Dermis blood vessel endothelial cell (primary cell): ENCODE measurements at regions not wholly inside any gene's neighbourhood (a gene's known extent, or its start where the extent isn't known, plus 50 kb on each side); places are given as distances from the start of the nearest gene placed in this dataset.
"Not testable (repeated sequence)": the region's sequence is repeated elsewhere in the genome, so short reads cannot be mapped to it uniquely, and the experiment has no call there.

Experiments used
- DNase-seq: peaks from one replicate; pipeline ENCODE4 v3.0.0; 2010

DNA sequence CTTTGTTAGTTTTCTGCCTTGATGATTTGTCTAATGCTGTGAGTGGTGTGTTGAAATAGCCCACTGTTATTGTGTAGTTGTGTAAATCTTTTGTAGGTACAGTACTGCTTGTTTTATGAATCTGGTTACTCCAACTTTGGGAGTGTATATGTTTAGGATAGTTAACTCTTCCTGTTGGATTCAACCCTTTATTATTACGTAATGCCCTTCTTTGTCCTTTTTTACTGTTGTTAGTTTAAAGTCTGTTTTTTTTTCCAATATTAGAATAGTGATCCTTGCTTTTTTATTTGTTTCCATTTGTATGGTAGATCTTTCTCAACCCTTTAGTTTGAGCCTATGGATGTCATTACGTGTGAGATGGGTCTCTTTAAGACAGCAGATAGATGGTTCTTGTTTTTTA, 261.5 kb upstream of the CDH2 start:
- no peak for DNase-seq

DNA sequence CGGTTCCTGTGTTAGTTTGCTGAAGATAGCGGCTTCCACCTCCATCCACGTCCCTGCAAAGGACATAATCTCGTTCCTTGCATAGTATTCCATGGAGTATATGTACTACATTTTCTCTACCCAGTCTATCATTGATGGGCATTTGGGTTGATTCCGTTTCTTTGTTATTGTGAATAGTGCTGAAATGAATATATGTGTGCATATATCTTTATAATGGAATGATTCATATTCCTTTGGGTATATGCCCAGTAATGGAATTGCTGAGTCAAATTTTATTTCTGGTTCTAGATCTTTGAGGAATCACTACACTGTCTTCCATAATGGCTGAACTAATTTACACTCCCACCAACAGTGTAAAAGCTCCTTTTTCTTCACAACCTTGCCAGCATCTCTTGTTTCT, 255.4 kb upstream of the CDH2 start:
- DNase-seq = peak; percentile 8

DNA sequence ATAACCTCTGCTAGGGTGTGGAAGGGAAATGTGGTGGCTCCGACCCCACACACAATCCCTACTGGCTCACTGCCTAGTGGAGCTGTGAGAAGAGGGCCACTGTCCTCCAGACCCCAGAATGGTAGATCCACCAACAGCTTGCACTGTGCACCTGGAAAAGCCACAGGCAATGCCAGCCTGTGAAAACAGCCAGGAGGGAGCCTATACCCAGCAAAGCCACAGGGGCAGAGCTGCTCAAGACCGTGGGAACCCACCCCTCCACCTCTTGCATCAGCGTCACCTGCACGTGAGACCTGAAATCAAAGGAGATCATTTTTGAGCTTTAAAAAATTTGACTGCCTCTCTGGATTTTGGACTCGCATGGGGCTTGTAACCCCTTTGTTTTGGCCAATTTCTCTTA, 249.0 kb upstream of the CDH2 start:
- no peak for DNase-seq

DNA sequence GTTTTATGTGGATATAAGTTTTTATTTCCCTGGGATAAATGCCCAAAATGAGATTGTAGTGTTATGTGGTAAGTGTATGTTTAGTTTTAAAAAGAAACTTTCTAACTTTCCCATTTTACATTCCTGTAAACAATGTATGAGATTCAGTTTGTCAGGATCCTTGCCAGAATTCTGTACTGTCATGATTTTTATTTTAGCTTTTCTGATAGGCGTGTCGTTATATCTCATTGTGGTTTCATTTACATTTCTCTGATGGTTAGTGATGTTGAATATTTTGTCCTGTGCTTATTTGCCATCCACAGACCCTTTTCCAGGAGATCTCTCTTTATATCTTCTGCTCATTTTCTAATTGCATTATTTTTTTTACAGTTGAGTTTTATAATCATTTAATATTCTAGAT, 245.6 kb upstream of the CDH2 start:
- no peak for DNase-seq

DNA sequence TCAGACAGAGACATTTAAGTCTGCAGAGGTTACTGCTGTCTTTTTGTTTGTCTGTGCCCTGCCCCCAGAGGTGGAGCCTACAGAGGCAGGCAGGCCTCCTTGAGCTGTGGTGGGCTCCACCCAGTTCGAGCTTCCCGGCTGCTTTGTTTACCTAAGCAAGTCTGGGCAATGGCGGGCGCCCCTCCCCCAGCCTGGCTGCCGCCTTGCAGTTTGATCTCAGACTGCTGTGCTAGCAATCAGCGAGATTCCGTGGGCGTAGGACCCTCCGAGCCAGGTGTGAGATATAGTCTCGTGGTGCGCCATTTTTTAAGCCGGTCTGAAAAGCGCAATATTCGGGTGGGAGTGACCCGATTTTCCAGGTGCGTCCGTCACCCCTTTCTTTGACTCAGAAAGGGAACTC, 245.0 kb upstream of the CDH2 start:
- DNase-seq = not testable (repeated sequence)

DNA sequence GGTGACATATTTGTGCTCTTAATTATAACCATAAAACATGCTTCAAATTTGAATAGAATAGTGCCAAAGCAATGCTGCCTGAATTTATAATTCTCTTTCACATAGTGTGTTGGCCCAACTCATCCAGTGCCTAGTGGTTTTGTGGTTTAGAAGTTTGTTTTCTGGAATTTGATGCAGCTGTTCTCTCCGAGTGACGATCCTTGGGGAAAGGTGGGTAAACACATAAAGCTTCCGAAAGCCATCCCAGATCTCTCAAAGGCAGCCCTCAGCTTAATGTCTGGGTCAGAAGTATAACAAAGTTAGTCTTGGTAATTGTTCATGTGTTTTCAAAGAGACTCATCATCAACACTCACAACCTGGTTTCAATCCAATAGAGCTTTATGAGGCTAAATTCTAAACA, 235.6 kb upstream of the CDH2 start:
- no peak for DNase-seq

DNA sequence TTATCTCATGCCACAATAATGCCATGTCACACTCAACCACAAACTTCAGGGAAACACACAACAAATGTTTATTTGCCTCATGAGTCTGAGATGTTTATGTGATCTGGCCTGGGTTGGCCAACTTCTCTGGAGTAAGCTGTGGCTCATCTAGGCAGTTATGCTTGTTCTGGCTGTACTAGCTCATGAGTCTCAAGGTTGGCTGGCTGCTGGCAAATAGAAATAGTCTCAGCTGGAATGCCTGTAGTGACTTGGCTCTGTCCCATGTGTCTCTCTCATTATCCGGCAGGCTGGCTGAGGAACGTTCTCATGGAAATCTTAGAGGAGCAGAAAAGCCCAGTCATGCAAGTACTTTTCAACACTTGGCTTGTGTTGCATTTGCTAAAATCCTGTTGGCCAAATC, 234.9 kb upstream of the CDH2 start:
- DNase-seq = no peak

DNA sequence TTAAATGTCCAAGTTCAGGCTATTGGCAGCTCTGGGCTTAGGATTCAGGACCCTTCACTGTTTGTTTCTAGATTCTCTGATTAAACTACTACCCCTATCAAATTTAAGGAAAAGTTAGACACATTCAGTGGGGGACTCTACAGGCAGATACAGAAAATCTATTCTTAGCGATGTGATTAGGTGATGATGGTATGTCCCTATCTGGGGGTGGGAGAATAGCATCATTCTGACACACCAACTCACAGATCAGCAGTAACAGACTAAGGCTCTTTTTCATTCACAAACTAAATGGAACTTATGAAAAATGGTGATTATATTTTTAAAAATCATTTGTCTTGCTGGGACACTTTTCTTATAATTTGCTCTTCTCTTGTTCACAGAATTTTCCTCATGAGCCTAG, 232.9 kb upstream of the CDH2 start:
- DNase-seq = no peak

DNA sequence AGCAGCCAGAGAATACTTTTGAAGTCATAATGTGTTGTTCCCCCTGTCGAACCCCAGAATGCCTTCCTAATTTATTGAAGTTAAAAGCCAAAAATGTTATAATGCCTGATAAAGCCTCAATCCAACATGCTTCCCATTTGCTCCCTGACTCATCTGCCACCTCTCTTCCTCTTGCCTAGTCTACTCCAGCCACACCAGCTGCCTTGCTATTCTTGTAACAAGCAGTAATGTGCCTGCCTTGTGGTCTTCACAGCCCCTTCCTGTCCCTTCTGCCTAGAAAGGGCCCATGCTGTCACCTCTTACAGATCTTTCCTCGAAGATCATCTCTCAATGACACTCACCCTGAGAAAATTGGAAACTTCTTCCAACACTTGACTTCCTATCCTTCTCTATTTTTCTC, 231.6 kb upstream of the CDH2 start:
- DNase-seq = no peak

DNA sequence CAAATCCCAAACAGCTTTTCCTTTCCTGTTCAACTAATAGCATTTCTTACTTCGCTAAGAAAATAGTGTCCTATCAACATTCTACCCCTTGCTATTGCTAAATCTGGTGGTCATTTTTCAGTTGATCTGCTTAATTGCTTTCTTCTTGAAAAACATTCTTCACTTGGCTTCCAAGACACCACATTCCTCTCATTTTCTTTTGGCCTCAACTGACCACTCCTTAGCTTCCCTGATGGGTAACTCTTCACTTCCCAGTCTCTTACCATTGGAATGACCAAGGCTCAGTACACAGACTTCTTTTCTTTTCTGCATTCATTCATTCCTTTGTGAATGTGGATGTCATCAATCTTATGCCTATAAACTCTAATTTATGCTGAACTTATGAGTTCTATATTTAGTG, 230.8 kb upstream of the CDH2 start:
- no peak for DNase-seq

DNA sequence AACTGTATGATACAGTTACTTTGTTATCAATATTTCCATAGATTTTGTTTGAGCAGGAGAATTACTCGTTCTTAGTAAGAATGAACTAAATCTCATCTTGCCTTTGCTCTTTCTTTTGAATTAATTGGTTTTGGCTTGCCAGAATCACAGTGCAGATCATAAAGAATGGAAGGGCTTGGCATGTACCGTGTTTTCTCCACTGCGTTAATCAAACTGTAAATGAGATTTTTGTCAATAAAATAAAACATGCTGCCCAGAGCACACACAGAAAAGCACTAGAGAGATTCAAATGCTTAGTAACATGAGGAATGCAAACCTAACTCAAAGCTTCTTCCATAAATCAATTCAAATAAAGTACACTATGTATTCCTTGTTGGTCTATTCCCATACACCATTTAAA, 229.6 kb upstream of the CDH2 start:
- DNase-seq = no peak

DNA sequence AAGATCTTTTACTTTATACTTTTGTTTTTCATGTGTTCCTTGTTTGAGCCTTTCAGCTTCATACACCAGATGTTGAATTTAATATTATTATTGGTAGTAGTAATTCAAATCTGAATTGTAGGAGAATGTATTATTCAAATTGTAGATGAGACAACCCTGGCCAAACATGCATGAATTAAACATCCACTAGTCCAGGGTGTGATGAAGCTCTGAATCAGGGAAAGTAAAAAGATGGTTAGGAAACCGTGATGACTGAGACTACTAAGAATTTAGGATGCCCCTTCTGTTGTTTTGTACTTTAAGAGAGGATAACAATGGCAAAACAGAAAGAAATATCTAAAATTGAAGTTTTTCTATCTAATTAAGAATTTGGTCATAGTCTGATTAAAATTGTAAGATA, 227.8 kb upstream of the CDH2 start:
- DNase-seq = no peak

DNA sequence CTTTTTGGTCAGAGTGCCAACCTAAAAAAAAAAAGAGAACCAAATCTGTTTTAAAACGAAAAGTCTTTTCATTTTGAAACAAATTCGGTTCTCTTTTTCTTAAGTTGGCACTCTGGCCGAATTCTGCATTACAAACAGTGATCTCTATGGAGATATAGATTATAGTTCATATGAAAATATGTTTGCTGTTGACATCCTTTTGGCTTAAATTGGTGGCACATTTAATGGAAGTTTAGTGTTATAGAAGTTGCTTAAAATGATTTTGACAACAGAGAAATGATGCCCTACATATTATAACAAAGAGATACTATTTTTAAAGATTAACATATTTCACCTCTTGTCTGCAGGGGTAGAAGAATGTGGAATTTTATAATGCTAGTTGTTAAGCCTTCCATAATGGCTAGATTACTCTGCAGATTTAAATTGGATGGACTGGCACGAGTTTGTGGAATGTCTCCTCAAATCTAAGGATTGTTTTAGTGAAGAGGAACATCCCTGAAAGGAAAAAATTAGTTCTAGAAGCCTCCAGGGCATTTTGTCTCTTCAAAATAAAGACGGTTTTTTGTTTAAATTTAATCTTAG, 222.9 kb upstream of the CDH2 start:
- DNase-seq = no peak

DNA sequence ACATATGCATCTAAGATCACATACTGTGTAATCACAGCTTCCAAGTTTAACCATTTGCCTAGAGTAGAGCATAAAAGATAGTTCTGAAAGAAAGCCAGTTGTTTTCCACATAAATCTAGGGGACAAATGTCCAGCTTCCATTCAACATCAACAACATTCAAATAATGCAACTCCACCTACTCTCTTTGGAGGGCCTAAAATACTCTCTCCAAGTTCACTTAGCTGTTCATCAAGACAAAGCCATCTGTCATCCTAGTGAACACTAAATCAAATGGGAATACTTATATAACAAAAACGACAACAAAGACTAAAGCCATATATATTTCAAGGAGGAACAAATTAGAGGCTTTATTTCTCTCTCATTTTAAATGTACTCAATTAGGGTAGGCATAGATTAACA, 221.5 kb upstream of the CDH2 start:
- no peak for DNase-seq

DNA sequence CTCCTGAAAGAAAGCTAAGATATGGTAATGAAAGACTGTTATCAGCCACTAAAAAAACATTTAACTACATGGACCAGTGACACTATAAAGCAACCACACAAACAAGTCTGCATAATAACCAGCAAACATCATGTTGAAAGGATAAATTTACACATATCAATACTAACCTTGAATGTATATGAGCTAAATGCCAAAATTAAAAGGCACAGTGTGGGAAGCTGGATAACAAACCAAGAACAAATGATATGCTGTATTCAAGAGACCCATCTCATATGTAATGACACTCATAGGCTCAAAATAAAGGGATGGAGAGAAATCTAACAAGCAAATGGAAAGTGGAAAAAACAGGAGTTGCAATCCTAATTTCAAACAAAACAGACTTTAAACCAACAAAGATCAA, 213.1 kb upstream of the CDH2 start:
- DNase-seq = peak; percentile 2

DNA sequence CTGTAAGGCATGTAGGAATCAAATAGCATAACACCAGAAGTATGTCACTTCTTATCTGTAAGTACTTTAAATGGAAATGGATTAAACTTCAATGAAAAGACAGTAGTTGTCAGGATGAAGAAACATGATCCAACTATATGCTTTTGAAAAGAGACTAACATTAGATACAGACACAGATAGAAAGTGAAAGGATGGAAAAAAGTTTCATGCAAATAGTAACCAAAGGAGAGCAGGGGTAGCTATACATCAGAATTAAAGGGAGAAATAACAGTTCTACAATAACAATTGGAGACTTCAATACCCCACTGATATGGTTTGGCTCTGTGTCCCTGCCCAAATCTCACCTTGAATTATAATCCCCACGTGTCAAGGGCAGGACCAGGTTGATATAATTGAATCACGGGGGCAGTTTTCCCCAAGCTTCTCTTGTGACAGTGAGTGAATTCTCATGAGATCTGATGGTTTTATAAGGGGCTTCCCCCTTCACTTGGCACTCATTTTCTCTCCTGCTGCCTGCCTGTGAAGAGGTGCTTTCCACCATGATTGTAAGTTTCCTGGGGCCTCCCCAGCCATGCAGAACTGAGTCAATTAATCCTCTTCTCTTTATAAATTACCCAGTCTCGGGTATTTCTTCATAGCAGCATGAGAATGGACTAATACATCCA, 205.4 kb upstream of the CDH2 start:
- DNase-seq = no peak

DNA sequence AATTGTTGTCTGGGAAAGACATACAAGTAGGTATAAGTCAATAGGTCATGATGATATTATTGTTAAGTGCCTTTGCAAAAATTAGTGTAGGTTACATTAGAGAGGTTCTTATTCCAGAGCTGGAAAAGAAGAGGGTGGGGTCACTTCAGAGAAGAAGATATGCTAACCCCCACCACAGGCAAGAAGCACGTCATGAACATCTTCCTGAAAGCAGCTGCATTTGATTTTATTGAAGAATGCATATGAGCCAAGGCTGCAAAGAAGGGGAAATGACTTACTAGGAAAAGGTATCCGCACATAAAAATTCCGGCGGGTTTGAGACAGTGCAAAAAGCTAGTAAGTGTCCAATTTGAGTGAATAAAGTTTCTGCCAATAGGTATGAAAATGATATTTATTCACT, 195.3 kb upstream of the CDH2 start:
- DNase-seq = no peak

DNA sequence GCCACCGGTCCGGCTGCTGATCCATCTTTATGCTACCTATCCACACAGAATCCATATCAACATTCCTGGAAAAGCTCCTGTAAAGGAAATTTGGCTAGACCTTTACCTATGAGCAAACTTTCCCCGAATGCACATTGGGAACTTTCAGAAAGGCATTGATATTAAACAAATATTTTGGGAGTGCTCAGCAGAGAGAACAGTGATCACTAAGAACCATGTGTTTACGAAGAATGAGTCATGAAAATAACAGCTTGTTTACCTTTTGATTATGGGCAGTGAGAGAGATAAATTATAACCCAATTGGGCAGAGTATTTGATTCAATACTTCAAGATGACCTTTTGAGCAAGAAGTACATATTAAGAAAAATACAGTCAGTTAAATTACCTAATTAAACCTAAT, 189.7 kb upstream of the CDH2 start:
- DNase-seq = no peak

DNA sequence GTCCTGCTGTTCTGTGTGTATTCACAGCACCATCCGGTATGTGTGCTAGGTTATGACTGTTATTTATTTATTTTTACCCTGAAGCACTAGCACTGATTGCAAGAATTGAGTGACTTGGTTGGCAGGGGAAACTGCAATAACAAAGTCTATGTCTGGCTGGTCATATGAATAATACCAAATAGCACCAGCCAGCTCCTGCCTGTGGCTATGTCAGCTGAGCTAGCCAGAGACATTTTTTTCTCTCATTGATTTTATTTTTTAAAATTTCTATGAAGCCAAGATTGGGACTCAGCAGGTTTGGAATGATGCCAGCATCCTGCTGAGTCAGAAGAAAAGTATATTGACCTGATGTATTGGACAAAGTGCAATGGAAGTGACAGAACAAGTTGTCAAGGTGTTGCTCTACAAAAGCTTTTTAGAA, 188.5 kb upstream of the CDH2 start:
- DNase-seq = peak; percentile 91

DNA sequence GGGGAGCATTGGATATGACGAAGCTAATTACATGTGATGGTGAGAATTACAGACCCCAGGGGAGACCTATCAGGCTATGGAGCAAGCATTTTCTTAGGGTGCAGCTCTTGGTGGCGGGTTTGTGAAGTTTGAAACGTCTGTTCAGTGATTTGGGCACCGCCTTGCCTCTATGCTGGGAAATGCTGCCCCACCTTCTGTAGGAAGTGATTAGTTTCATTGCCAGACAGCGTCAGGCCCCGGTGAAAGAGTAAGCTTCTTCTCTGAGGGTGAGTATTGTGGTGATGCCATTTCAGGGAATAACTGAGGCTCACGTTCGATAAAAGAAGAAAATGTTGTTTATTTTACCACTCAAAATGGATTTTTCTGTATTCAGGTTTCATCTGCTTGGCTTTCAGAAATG, 186.2 kb upstream of the CDH2 start:
- no peak for DNase-seq

DNA sequence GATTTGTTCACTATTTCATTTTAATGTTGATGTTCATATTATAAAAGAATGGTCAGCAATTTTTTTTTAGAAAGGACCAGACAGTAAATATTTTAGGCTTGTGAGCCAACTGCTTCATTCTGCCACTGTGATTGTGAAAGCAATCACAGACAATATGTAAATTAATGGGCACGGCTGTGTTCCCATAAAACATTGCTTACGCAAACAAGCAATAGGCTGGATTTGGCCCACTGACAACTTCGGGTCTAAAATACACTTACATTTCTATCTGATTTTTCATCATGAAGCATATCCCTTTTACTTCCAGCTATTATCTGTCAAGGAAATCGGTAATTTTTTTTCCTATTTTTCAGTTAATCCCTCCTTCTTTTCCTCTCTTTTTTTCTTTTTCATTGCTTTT, 182.2 kb upstream of the CDH2 start:
- DNase-seq = peak; percentile 4

DNA sequence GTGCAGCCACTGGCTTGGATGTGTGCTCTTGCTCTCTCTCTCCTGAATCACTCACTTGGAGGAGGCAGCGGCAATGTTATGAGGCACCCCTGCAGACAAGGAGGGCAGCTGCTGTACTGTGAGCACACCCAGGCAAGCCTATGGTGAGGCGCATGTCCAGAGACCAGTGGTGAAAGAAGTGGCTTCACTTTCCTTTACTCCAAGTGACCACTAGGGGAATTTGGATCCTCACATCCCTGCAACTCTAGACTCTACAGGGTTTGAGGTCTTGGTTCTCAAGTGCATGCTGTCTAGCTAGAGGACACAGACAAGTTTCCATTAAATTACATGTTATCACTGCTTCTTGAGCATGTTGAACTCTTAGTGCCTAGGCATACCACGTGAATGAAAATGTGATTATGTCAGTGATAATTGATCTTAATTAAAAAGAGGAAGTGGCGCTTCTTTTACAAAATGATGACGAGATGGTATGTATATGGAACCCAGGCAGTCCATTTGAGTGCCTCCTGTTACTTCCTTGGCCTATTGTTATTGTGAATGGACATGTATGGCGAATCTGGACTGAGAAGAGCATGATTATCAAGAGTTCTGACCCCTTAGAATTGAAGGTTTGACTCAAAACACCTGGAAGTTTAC, 181.0 kb upstream of the CDH2 start:
- no peak for DNase-seq

DNA sequence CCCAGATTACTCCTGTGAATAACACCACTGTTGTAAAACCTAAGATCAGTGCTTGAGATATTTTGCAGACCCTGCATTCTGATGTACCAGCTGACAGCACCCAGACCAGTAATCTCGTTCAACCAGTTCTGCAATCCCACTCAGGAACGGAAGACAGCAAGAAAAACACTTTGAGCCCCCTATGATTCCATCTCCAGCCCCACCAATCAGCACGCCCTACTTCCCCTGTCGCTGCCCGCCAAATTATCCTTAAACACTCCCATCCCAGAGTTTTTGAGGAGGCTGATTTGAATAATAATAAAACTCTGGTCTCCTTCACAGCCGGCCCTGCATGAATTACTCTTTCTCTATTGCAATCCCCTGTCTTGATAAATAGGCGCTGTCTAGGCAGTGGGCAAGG, 173.9 kb upstream of the CDH2 start:
- no peak for DNase-seq

DNA sequence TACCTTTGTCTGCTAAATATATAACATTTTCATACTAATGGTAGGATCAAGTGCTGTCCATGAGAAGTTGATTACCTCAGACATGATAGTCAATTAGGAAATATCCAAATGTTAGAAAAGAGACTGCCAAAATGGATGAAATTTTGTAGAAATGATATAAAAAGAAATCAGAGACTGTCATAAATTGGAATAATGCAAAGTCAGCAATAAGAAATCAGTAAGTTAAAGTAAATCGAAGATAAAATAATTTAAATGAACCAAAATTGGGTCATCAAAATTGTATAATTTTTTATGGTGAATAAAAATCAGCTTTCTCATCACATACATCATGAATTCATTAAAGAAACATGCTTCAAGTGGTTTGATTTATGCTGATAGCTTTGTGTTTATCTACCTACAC, 165.3 kb upstream of the CDH2 start:
- no peak for DNase-seq

DNA sequence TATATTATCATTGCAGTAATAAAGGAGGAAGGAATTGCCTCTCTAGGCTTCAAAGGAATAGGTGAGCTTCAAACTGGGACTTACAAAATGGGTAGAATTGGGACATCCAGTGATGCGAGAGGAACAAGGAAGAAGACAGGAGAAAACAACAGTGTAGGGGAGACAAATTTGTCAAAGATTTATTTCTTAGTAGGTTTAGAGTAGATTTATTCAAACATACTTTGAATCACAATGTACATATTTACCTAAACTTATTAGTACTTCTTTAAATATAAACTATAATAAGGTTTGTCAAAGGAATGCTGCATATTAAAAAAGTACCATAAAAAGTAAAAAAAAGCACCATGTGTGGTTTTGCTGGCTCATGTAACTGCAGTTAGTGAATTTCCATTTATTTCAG, 161.4 kb upstream of the CDH2 start:
- no peak for DNase-seq
